Inflammatory macrophage (primary cell): ENCODE measurements at regions not wholly inside any gene's neighbourhood (a gene's known extent, or its start where the extent isn't known, plus 50 kb on each side); places are given as distances from the start of the nearest gene placed in this dataset.

ENCODE experiments used
- DNase-seq, 2 donors: peaks; one replicate each; pipeline ENCODE4 v3.0.0-alpha.2; 2020 to 2022

- no peak for DNase-seq
Measured at GRCh38 chr9:106534800-106535199, 328.2 kb upstream of the ZNF462 start.

- DNase-seq = no peak
Measured at GRCh38 chr9:106535439-106535838, 327.5 kb upstream of the ZNF462 start.

GRCh38 chr9:106557996-106558667 lies 304.8 kb upstream of the ZNF462 start:
- DNase-seq = no peak

- no peak for DNase-seq
Measured at GRCh38 chr9:106560540-106560939, 302.4 kb upstream of the ZNF462 start.

- DNase-seq = no peak
Measured at GRCh38 chr9:106575823-106576222, 287.1 kb upstream of the ZNF462 start.

- DNase-seq = no peak
Measured at GRCh38 chr9:106576232-106576760, 286.7 kb upstream of the ZNF462 start.

- no peak for DNase-seq
Measured at GRCh38 chr9:106577121-106577520, 285.8 kb upstream of the ZNF462 start.

- DNase-seq = no peak
Measured at GRCh38 chr9:106580546-106580945, 282.4 kb upstream of the ZNF462 start.

GRCh38 chr9:106581973-106582372 lies 281.0 kb upstream of the ZNF462 start:
- DNase-seq = no peak

- DNase-seq = no peak
Measured at GRCh38 chr9:106583751-106584150, 279.2 kb upstream of the ZNF462 start.

- no peak for DNase-seq
Measured at GRCh38 chr9:106587042-106587441, 275.9 kb upstream of the ZNF462 start.

- DNase-seq = no peak
Measured at GRCh38 chr9:106588626-106589025, 274.3 kb upstream of the ZNF462 start.

GRCh38 chr9:106590759-106591505 lies 272.0 kb upstream of the ZNF462 start:
- no peak for DNase-seq

- DNase-seq = no peak
Measured at GRCh38 chr9:106593201-106593600, 269.8 kb upstream of the ZNF462 start.

GRCh38 chr9:106596984-106597383 lies 266.0 kb upstream of the ZNF462 start:
- DNase-seq = no peak

GRCh38 chr9:106600955-106601560 lies 261.9 kb upstream of the ZNF462 start:
- DNase-seq = no peak

- DNase-seq = no peak
Measured at GRCh38 chr9:106602344-106602743, 260.6 kb upstream of the ZNF462 start.

- no peak for DNase-seq
Measured at GRCh38 chr9:106613250-106613737, 249.7 kb upstream of the ZNF462 start.

GRCh38 chr9:106615118-106615889 lies 247.7 kb upstream of the ZNF462 start:
- no peak for DNase-seq

GRCh38 chr9:106616026-106616425 lies 246.9 kb upstream of the ZNF462 start:
- DNase-seq = no peak

- DNase-seq = no peak
Measured at GRCh38 chr9:106616851-106617345, 246.1 kb upstream of the ZNF462 start.

GRCh38 chr9:106619211-106619610 lies 243.8 kb upstream of the ZNF462 start:
- DNase-seq = no peak
